GM12892 (cell line): ENCODE measurements at regions not wholly inside any gene's neighbourhood (a gene's known extent, or its start where the extent isn't known, plus 50 kb on each side); places are given as distances from the start of the nearest gene placed in this dataset.
"Not testable (repeated sequence)": the region's sequence is repeated elsewhere in the genome, so short reads cannot be mapped to it uniquely, and the experiment has no call there.

Source experiments
- POLR2A ChIP-seq: IDR thresholded peaks from 2 replicates; pipeline ENCODE4 v1.6.1; 2011; ENCODE audit warnings: low read depth, low read length, control low read depth
- POLR2AphosphoS5 ChIP-seq: IDR thresholded peaks from 2 replicates; pipeline ENCODE4 v1.6.1; 2011; ENCODE audit warnings: low read depth, low read length, control low read depth
- TAF1 ChIP-seq: IDR thresholded peaks from 2 replicates; pipeline ENCODE4 v1.6.1; 2011; ENCODE audit warnings: low read depth, mild to moderate bottlenecking, control low read depth, low read length, borderline replicate concordance

GRCh38 chr12:9418669-9419041, 189.1 kb downstream of the KLRB1 start:
- TF ChIP-seq POLR2A, POLR2AphosphoS5, TAF1: not testable (repeated sequence)
